Ureter (tissue), 1 donor: ENCODE measurements at regions not wholly inside any gene's neighbourhood (a gene's known extent, or its start where the extent isn't known, plus 50 kb on each side); places are given as distances from the start of the nearest gene placed in this dataset.

Experiments used
- DNase-seq: peaks from one replicate; pipeline ENCODE4 v3.0.0-alpha.2; 2020; ENCODE audit warnings: low spot score
- donor health status: DM: yes; HTN: yes; CAD: no.

- DNase-seq, result no peak
These were observed 265.2 kb downstream of the RPS24 start for GRCh38 chr10:78298835-78299234.

- peak; percentile 39 for DNase-seq
These were observed 266.3 kb downstream of the RPS24 start for GRCh38 chr10:78299851-78300468.

- DNase-seq, result peak; percentile 32
These were observed 266.9 kb downstream of the RPS24 start for GRCh38 chr10:78300526-78300925.

GRCh38 chr10:78301481-78301880, 267.8 kb downstream of the RPS24 start:
- peak; percentile 40 for DNase-seq

GRCh38 chr10:78301891-78302738, 268.5 kb downstream of the RPS24 start:
- DNase-seq, result peak; percentile 43

- DNase-seq, result no peak
These were observed 269.0 kb downstream of the RPS24 start for GRCh38 chr10:78302739-78302988.

- peak; percentile 95 for DNase-seq
These were observed 269.6 kb downstream of the RPS24 start for GRCh38 chr10:78302989-78303854.

GRCh38 chr10:78304091-78305045, 270.7 kb downstream of the RPS24 start:
- DNase-seq, result peak; percentile 41

GRCh38 chr10:78305311-78305710, 271.6 kb downstream of the RPS24 start:
- DNase-seq, result peak; percentile 38

- DNase-seq, result peak; percentile 26
These were observed 272.7 kb downstream of the RPS24 start for GRCh38 chr10:78306358-78306757.

- no peak for DNase-seq
These were observed 273.9 kb downstream of the RPS24 start for GRCh38 chr10:78307576-78307975.

- DNase-seq, result peak; percentile 17
These were observed 276.0 kb downstream of the RPS24 start for GRCh38 chr10:78309536-78310237.

- peak; percentile 28 for DNase-seq
These were observed 276.9 kb downstream of the RPS24 start for GRCh38 chr10:78310481-78311080.

GRCh38 chr10:78312197-78313047, 278.8 kb downstream of the RPS24 start:
- DNase-seq, result peak; percentile 36

- peak; percentile 24 for DNase-seq
These were observed 279.4 kb downstream of the RPS24 start for GRCh38 chr10:78313048-78313381.

- no peak for DNase-seq
These were observed 280.0 kb downstream of the RPS24 start for GRCh38 chr10:78313636-78314035.

- DNase-seq, result no peak
These were observed 281.0 kb downstream of the RPS24 start for GRCh38 chr10:78314651-78315050.

- DNase-seq, result peak; percentile 48
These were observed 282.8 kb downstream of the RPS24 start for GRCh38 chr10:78316451-78316931.

GRCh38 chr10:78318305-78318704, 284.6 kb downstream of the RPS24 start:
- peak; percentile 28 for DNase-seq
